ENCODE measurements at regions not wholly inside any gene's neighbourhood (a gene's known extent, or its start where the extent isn't known, plus 50 kb on each side); places are given as distances from the start of the nearest gene placed in this dataset.

GRCh38 chr4:146112389-146112788 is 63.1 kb upstream of the LSM6 start:
- TF ChIP-seq POLR2A (IDR thresholded peaks at IDR 0.05; ENCODE audit: low read length) (no peak), CTCF (IDR thresholded peaks at IDR 0.05) (no peak), HMGXB4 (CRISPR knock-in tag; IDR thresholded peaks at IDR 0.05; ENCODE audit: borderline replicate concordance) (no peak), CHD4 (IDR thresholded peaks at IDR 0.05; ENCODE audit: borderline replicate concordance) (no peak), SMC3 (IDR thresholded peaks at IDR 0.05) (no peak), GATA3 (IDR thresholded peaks at IDR 0.05; ENCODE audit: borderline replicate concordance) (no peak), RARB (CRISPR knock-in tag; IDR thresholded peaks at IDR 0.05) (no peak)

Measured in A549 (cell line).